Adrenal gland (tissue), 9 donors: ENCODE measurements at regions not wholly inside any gene's neighbourhood (a gene's known extent, or its start where the extent isn't known, plus 50 kb on each side); places are given as distances from the start of the nearest gene placed in this dataset.
"Not testable (repeated sequence)": the region's sequence is repeated elsewhere in the genome, so short reads cannot be mapped to it uniquely, and the experiment has no call there.

Experiments used
- DNase-seq, 7 donors: peaks; one replicate each; pipeline ENCODE4 v3.0.0-alpha.2; 2019 to 2020
- H3K27ac ChIP-seq, 5 donors: fragments of 200-600 bp; sonication (generic) in 4 of 5; 1 replicate in 3 of 5; 2 replicates in 2 of 5; pipeline versions ENCODE4 v1.5.1 to v1.8.0; 2016 to 2020; ENCODE audit warnings: mild to moderate bottlenecking in 1 of 5
- H3K27me3 ChIP-seq: fragments of 200-600 bp; 2 replicates; pipeline ENCODE4 v1.8.0; 2021
- H3K36me3 ChIP-seq, 2 donors: fragments of 200-600 bp; replicated peaks in 1 of 2; 1 replicate in 1 of 2; 2 replicates in 1 of 2; pipeline versions ENCODE4 v1.5.1 to v1.8.0; 2018 to 2022
- H3K4me1 ChIP-seq, 2 donors: fragments of 200-600 bp; replicated peaks in 1 of 2; 1 replicate in 1 of 2; 2 replicates in 1 of 2; pipeline versions ENCODE4 v1.5.1 to v1.8.0; 2018 to 2021
- H3K4me3 ChIP-seq, 4 donors: fragments of 200-600 bp; sonication (generic) in 3 of 4; one replicate each; pipeline ENCODE4 v1.5.1; 2016 to 2018
- H3K9me3 ChIP-seq, 3 donors: fragments of 200-600 bp; sonication (generic) in 1 of 3; replicated peaks in 1 of 3; 1 replicate in 2 of 3; 2 replicates in 1 of 3; pipeline versions ENCODE4 v1.5.1 to v1.8.0; 2016 to 2021
- CTCF ChIP-seq, 6 experiments: fragments of 450-650 bp in 4 of 6; fragments of 200-600 bp in 2 of 6; sonication (generic) in 1 of 6; IDR thresholded peaks; 1 replicate in 5 of 6; 2 replicates in 1 of 6; pipeline versions ENCODE4 v1.5.1 to v1.8.0; 2016 to 2021; ENCODE audit warnings: antibody characterized with exemption in 6 of 6, mild to moderate bottlenecking in 2 of 6, moderate library complexity in 1 of 6
- POLR2A ChIP-seq, 2 donors: fragments of 450-650 bp; IDR thresholded peaks; one replicate each; pipeline ENCODE4 v1.6.1; 2017; ENCODE audit warnings: antibody characterized with exemption in 2 of 2, mild to moderate bottlenecking in 2 of 2, moderate library complexity in 1 of 2
- WGBS, 4 donors: extraction: QIAGEN DNeasy Blood & Tissue Kit in 2 of 4; methylation state at CpG; one replicate each; pipeline versions ENCODE4 v1.1.5 to v1.1.7; 2013 to 2017; 5-methylcytosine and 5-hydroxymethylcytosine counted together
- intact Hi-C, 2 donors: fragments of 100-400 bp; cut with DNase I; formaldehyde crosslinking; loops; one replicate each; pipeline versions ENCODE4 v1.14.1 to v1.15.0; 2022 to 2023
- donor health status: healthy with polysubstance abuse.
- donor health status: Bipolar disorder and iron deficiency.
- donor health status: DM: yes; HTN: yes; CAD: no.
- donor health status: DM: no; HTN: no; CAD: no.
- donor health status: DM: no; HTN: no; CAD: no.

DNA sequence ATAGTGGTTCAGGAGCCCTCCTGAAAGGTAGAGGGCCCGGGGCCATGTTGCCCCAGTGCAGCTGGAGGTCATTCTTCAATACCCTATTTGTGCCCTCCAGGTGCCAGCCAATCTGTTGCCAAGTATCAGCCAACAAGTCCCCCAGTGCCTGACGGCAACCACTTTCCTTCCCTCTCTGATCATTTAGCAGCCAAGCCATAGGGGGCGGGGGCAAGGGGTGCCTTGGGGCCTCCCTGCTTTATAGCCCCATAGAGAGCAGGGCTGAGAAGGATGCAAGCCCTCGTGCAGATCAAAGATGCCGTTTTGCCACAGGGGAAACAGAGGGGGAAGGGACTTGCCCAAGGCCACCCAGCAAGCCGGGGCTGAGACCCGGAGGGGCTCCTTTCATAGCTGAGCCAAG is 149.0 kb upstream of the CHST15 start:
- intact Hi-C loops: no loop called here
- H3K4me1 ChIP-seq: no peaks in the 10 kb centered on the region
- DNase-seq: peak in 1 of 7 donors; percentile 30
- no peak overlapping the region for H3K4me3 ChIP-seq
- no peaks in the 10 kb centered on the region for H3K27me3 ChIP-seq
- 57 to 77% (median 71%) methylated on average over 4 to 7 of the region's 7 CpGs for WGBS, 4 donors
- no peak for TF ChIP-seq CTCF (IDR thresholded peaks at IDR 0.05)
- no peak for TF ChIP-seq POLR2A (IDR thresholded peaks at IDR 0.05)
- H3K27ac ChIP-seq: no peak overlapping the region
- no peaks in the 10 kb centered on the region for H3K36me3 ChIP-seq
- H3K9me3 ChIP-seq: no peaks in the 10 kb centered on the region

DNA sequence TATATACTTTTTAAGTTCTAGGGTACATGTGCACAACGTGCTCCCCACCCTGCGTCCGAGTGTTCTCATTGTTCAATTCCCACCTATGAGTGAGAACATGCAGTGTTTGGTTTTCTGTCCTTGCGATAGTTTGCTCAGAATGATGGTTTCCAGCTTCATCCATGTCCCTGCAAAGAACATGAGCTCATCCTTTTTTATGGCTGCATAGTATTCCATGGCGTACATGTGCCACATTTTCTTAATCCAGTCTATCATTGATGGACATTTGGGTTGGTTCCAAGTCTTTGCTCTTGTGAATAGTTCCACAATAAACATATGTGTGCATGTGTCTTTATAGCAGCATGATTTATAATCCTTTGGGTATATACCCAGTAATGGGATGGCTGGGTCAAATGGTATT is 148.1 kb upstream of the CHST15 start:
- H3K9me3 ChIP-seq, H3K36me3 ChIP-seq, H3K27me3 ChIP-seq, intact Hi-C loops, H3K27ac ChIP-seq, H3K4me3 ChIP-seq, H3K4me1 ChIP-seq: not testable (repeated sequence)
- peak in 1 of 7 donors; percentile 4 for DNase-seq
- 93 to 95% (median 95%) methylated on average over 5 of the region's 5 CpGs for WGBS, 4 donors

DNA sequence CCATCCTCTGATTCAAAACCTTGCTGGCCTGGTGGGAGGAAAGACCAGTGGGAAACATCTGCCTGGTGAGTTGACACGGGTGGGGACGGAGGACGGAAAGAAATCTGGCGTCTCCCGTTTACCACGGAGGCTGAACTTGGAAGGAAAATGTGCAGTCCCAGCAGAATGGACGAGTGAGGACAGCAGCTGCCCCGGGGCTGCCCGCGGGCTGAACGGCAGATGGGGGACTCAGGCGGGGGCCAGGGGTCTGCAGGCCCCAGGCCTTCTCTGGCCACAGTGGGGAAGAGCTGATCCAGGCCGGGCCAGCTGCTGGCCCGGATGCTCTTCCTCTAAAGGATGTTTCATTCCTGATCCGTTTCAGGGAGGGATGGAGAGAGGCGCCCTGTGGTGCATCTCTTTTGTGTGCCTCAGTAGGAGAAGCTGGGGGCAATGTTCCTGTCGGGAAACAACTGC is 147.5 kb upstream of the CHST15 start:
- no peaks in the 10 kb centered on the region for H3K4me1 ChIP-seq
- intact Hi-C loops: no loop called here
- no peaks in the 10 kb centered on the region for H3K9me3 ChIP-seq
- no peaks in the 10 kb centered on the region for H3K36me3 ChIP-seq
- H3K4me3 ChIP-seq: no peak overlapping the region
- 64 to 84% (median 72%) methylated on average over 12 to 17 of the region's 17 CpGs for WGBS, 4 donors
- no peak for TF ChIP-seq CTCF (IDR thresholded peaks at IDR 0.05)
- TF ChIP-seq POLR2A (IDR thresholded peaks at IDR 0.05): no peak
- H3K27ac ChIP-seq: no peak overlapping the region
- H3K27me3 ChIP-seq: no peaks in the 10 kb centered on the region
- DNase-seq: peak in 1 of 7 donors; percentile 42

DNA sequence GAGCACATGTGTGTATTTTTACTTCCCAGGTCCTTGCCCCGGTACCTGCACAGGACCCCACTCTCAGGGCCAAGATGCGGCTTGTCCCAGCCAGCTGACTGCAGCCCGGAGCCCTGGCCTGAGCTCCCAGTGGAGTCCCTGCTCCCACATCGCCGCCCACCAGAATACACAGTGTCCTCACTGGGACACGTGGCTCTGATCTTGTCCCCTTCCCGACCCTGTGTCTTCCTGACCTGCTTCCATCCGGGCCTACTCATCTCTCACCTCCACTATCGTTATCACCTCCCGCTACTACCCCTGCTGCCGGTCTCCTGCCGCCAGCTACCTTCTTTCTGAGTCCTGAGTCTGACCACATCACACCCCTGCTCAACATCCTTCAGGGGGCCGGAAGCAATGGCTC is 146.3 kb upstream of the CHST15 start:
- no peak for TF ChIP-seq CTCF (IDR thresholded peaks at IDR 0.05)
- no peak for TF ChIP-seq POLR2A (IDR thresholded peaks at IDR 0.05)
- Histone ChIP-seq H3K27me3 (no peaks in the 10 kb centered on the region), H3K9me3 (no peaks in the 10 kb centered on the region), H3K4me1 (no peaks in the 10 kb centered on the region), H3K27ac (no peak overlapping the region), H3K36me3 (no peaks in the 10 kb centered on the region), H3K4me3 (no peak overlapping the region)
- peak in 1 of 7 donors; percentile 42 for DNase-seq
- intact Hi-C loops: no loop called here
- WGBS, 4 donors: 75 to 83% (median 82%) methylated on average over 12 of the region's 13 CpGs

DNA sequence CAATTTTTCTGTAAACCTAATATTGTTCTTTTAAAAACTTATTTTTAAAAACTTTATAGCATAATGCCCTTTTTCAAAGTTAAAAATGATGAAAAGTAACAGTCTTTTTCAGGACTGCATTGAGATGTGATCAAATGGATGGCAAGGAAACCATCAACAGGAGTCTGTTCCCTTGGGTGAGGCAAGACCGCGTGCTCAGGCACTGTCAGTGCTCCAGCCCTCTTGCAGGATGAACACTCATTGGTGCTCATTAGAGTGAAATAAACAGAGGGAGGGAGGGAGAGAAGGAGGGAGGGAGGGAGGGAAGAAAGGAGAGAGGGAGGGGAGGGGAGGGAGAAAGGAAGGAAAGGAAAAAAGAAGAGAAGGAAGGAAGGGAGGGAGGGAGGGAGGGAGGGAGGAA is 145.7 kb upstream of the CHST15 start:
- no peaks in the 10 kb centered on the region for H3K9me3 ChIP-seq
- H3K4me3 ChIP-seq: no peak overlapping the region
- TF ChIP-seq CTCF (IDR thresholded peaks at IDR 0.05) (no peak), POLR2A (IDR thresholded peaks at IDR 0.05) (no peak)
- no peaks in the 10 kb centered on the region for H3K36me3 ChIP-seq
- no peaks in the 10 kb centered on the region for H3K4me1 ChIP-seq
- no peaks in the 10 kb centered on the region for H3K27me3 ChIP-seq
- peak in 1 of 7 donors; percentile 33 for DNase-seq
- H3K27ac ChIP-seq: no peak overlapping the region
- intact Hi-C loops: no loop called here
- 58 to 83% (median 71%) methylated on average over 2 of the region's 2 CpGs for whole genome bisulfite sequencing, 4 donors
